OCI-LY7 (cell line): ENCODE measurements at regions not wholly inside any gene's neighbourhood (a gene's known extent, or its start where the extent isn't known, plus 50 kb on each side); places are given as distances from the start of the nearest gene placed in this dataset.

ENCODE experiments used
- BruUV-seq: library from RNA; stranded (reverse); fragments of 400-500 nt; replicated peaks from 2 replicates; lab custom pipeline; 2021; lab: Mats Ljungman, UMichigan
- CTCF ChIA-PET: fragments of 300-600 bp; sonication (Branson Sonifier 250); formaldehyde crosslinking; loops from one replicate; lab custom pipeline; 2022; ENCODE audit warnings: antibody characterized with exemption; ENCODE audit not compliant: unreplicated experiment; lab: Charles Lee
- POLR2A ChIA-PET: fragments of 300-600 bp; sonication (Branson Sonifier 250); formaldehyde crosslinking; loops from one replicate; lab custom pipeline; 2022; ENCODE audit warnings: antibody characterized with exemption; lab: Charles Lee
- DNase-seq: peaks from one replicate; pipeline ENCODE4 v3.0.0-alpha.2; 2015; ENCODE audit warnings: low spot score
- H2AFZ ChIP-seq: fragments of 200-600 bp; sonication (generic), shearing (Covaris generic); 2 replicates; pipeline ENCODE4 v1.6.1; 2014; ENCODE audit warnings: mild to moderate bottlenecking, antibody characterized with exemption, low read length, moderate library complexity
- H3K27ac ChIP-seq: fragments of 200-600 bp; sonication (generic); 2 replicates; pipeline ENCODE4 v1.5.1; 2014; ENCODE audit warnings: mixed run types, low read depth, mild to moderate bottlenecking, moderate library complexity, low read length, inconsistent platforms; ENCODE audit not compliant: poor library complexity, severe bottlenecking
- H3K36me3 ChIP-seq: fragments of 200-600 bp; sonication (generic); 2 replicates; pipeline ENCODE4 v1.6.1; 2014; ENCODE audit warnings: mild to moderate bottlenecking, antibody characterized with exemption, low read length, moderate library complexity, mixed read lengths; ENCODE audit not compliant: insufficient read depth
- H3K4me1 ChIP-seq: fragments of 200-600 bp; sonication (generic); 2 replicates; pipeline ENCODE4 v1.5.1; 2014; ENCODE audit warnings: mild to moderate bottlenecking, low read length; ENCODE audit not compliant: insufficient read depth, poor library complexity, severe bottlenecking
- H3K4me2 ChIP-seq: fragments of 200-600 bp; sonication (generic); 2 replicates; pipeline ENCODE4 v1.6.1; 2014; ENCODE audit warnings: mild to moderate bottlenecking, low read length
- H3K4me3 ChIP-seq: fragments of 200-600 bp; sonication (generic); 2 replicates; pipeline ENCODE4 v1.5.1; 2014; ENCODE audit warnings: mild to moderate bottlenecking, low read depth, low read length; ENCODE audit not compliant: poor library complexity, severe bottlenecking
- H3K79me2 ChIP-seq: fragments of 200-600 bp; sonication (generic); 2 replicates; pipeline ENCODE4 v1.6.1; 2016; ENCODE audit warnings: low read depth, mild to moderate bottlenecking, low read length, moderate library complexity, mixed read lengths; ENCODE audit not compliant: insufficient read depth
- H3K9me2 ChIP-seq: fragments of 200-600 bp; sonication (generic); 2 replicates; pipeline ENCODE4 v1.6.1; 2016; ENCODE audit warnings: mild to moderate bottlenecking, low read length, mixed read lengths; ENCODE audit not compliant: insufficient read depth
- H3K9me3 ChIP-seq: fragments of 200-600 bp; sonication (generic); 2 replicates; pipeline ENCODE4 v1.6.1; 2014; ENCODE audit warnings: mild to moderate bottlenecking, mixed run types, low read length, mixed read lengths
- H4K20me1 ChIP-seq: fragments of 200-600 bp; sonication (generic); 2 replicates; pipeline ENCODE4 v1.6.1; 2014; ENCODE audit warnings: mild to moderate bottlenecking, antibody characterized with exemption, low read length, moderate library complexity, mixed read lengths; ENCODE audit not compliant: insufficient read depth
- CTCF ChIP-seq: fragments of 200-600 bp; sonication (generic); conservative IDR thresholded peaks from 2 replicates; pipeline ENCODE4 v1.5.1; 2014; ENCODE audit warnings: mild to moderate bottlenecking, antibody characterized with exemption, low read length, moderate library complexity, mixed read lengths
- EZH2phosphoT487 ChIP-seq: fragments of 200-600 bp; sonication (generic); IDR thresholded peaks from 2 replicates; pipeline ENCODE4 v1.6.1; 2018; ENCODE audit warnings: low read depth, borderline replicate concordance, mild to moderate bottlenecking, mixed run types, antibody characterized with exemption, low read length, moderate library complexity, mixed read lengths
- intact Hi-C: fragments of 100-400 bp; cut with micrococcal nuclease; formaldehyde crosslinking; loops from one replicate; pipeline ENCODE4 v1.10.0; 2022; ENCODE audit not compliant: unreplicated experiment

GRCh38 chr20:46801003-46801702 lies 91.7 kb downstream of the SLC2A10 start:
- Histone ChIP-seq H3K4me3 (no peak overlapping the region), H3K4me2 (no peak overlapping the region), H3K36me3 (no peaks in the 10 kb centered on the region), H3K9me2 (no peaks in the 10 kb centered on the region), H2AFZ (no peak overlapping the region), H4K20me1 (no peaks in the 10 kb centered on the region), H3K27ac (no peak overlapping the region), H3K79me2 (no peaks in the 10 kb centered on the region), H3K9me3 (no peaks in the 10 kb centered on the region), H3K4me1 (no peaks in the 10 kb centered on the region)
- DNase-seq, result no peak
- intact Hi-C loops, result no loop called here
- POLR2A ChIA-PET, result no interaction called here
- no peak for TF ChIP-seq EZH2phosphoT487
- TF ChIP-seq CTCF, result no peak
- BruUV-seq, result no TSS peak
- CTCF ChIA-PET, result no interaction called here

DNA sequence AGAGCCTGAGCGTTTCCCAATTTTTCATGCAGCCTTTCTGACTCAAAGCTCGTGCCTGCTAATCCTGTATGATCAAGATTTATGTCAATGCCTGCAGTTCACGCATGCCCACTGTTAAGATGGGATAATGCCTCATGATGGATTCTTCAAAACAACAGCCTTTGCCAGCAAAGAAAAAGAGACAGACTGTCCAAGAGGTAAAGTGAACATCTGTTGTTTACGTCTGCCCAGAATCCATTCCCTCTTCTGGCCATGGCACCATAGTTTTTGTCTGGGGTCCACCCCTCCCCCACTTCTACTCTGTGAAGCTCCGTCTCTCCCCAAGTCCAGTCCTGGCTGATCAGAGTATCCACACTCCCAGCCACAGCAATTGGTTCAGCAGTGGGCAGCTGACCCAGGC lies 91.9 kb upstream of the EYA2 start:
- Histone ChIP-seq H4K20me1 (no peaks in the 10 kb centered on the region), H2AFZ (no peak overlapping the region), H3K4me3 (no peak overlapping the region), H3K9me2 (no peaks in the 10 kb centered on the region), H3K36me3 (no peaks in the 10 kb centered on the region), H3K4me2 (no peak overlapping the region), H3K9me3 (no peaks in the 10 kb centered on the region), H3K4me1 (no peaks in the 10 kb centered on the region), H3K27ac (no peak overlapping the region), H3K79me2 (no peaks in the 10 kb centered on the region)
- no TSS peak for BruUV-seq
- no peak for DNase-seq
- intact Hi-C loops, result no loop called here
- POLR2A ChIA-PET, result no interaction called here
- CTCF ChIA-PET, result no interaction called here
- TF ChIP-seq EZH2phosphoT487, result no peak
- TF ChIP-seq CTCF, result no peak

- Histone ChIP-seq H3K79me2 (no peaks in the 10 kb centered on the region), H2AFZ (no peak overlapping the region), H3K9me3 (no peaks in the 10 kb centered on the region), H3K4me3 (no peak overlapping the region), H4K20me1 (no peaks in the 10 kb centered on the region), H3K27ac (no peak overlapping the region), H3K4me1 (no peaks in the 10 kb centered on the region), H3K4me2 (no peak overlapping the region), H3K9me2 (no peaks in the 10 kb centered on the region), H3K36me3 (no peaks in the 10 kb centered on the region)
- intact Hi-C loops, result no loop called here
- DNase-seq, result no peak
- no TSS peak for BruUV-seq
- ChIA-PET POLR2A (no interaction called here), CTCF (no interaction called here)
- TF ChIP-seq CTCF, result no peak
- TF ChIP-seq EZH2phosphoT487, result no peak
Measured at GRCh38 chr20:46803123-46804020, 91.3 kb upstream of the EYA2 start.
